ENCODE measurements at regions not wholly inside any gene's neighbourhood (a gene's known extent, or its start where the extent isn't known, plus 50 kb on each side); places are given as distances from the start of the nearest gene placed in this dataset.

- TF ChIP-seq POLR2AphosphoS5 (IDR thresholded peaks at IDR 0.05) (no peak), CTCF (IDR thresholded peaks at IDR 0.05; ENCODE audit: poor library complexity, severe bottlenecking) (no peak), EZH2 (IDR thresholded peaks at IDR 0.05; ENCODE audit: borderline replicate concordance, insufficient read depth, low read length, poor library complexity, severe bottlenecking) (no peak), RAD21 (conservative IDR thresholded peaks at IDR 0.05) (no peak), TAF1 (IDR thresholded peaks at IDR 0.05; ENCODE audit: low read depth) (no peak), REST (IDR thresholded peaks at IDR 0.05; ENCODE audit: borderline replicate concordance) (no peak), EP300 (conservative IDR thresholded peaks at IDR 0.05; ENCODE audit: poor library complexity, severe bottlenecking) (no peak), MXI1 (conservative IDR thresholded peaks at IDR 0.05; ENCODE audit: poor library complexity, severe bottlenecking) (no peak)
These were observed 206.4 kb upstream of the BCOR start for GRCh38 chrX:40304115-40304514.

Data from neural cell (in vitro differentiated cells).